H1 (cell line): ENCODE measurements at regions not wholly inside any gene's neighbourhood (a gene's known extent, or its start where the extent isn't known, plus 50 kb on each side); places are given as distances from the start of the nearest gene placed in this dataset.

Source experiments
- CREB1 ChIP-seq: IDR thresholded peaks from 2 replicates; pipeline ENCODE4 v1.6.1; 2012; ENCODE audit warnings: inconsistent platforms
- NRF1 ChIP-seq: IDR thresholded peaks from 2 replicates; pipeline ENCODE4 v1.6.1; 2011; ENCODE audit warnings: mild to moderate bottlenecking, low read depth, low read length, improper control_type of control experiment
- RXRA ChIP-seq: IDR thresholded peaks from 2 replicates; pipeline ENCODE4 v1.6.1; 2011; ENCODE audit warnings: low read depth, mild to moderate bottlenecking, low read length, moderate library complexity; ENCODE audit not compliant: insufficient read depth
- TAF7 ChIP-seq: optimal IDR thresholded peaks from 2 replicates; pipeline ENCODE3; 2011; ENCODE audit warnings: low read depth, mild to moderate bottlenecking, inconsistent platforms, low read length, moderate library complexity, borderline replicate concordance

DNA sequence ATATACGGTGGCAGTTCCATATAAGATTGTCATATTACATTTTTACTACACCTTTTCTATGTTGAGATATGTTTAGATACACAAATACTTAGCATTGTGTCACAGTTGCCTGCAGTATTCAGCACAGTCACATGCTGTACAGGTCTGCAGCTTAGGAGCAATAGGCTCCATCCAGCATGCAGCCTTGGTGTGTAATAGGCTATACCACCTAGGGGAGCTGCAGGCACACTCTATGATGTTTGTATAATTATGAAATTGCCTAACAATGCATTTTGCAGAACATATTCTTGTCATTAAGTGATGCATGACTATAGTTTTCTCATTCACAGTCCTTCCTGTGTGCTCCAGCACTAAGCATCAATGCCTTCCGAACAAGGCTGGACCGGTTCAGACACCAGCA, 133.4 kb downstream of the NDUFA10 start (continued):
- TF ChIP-seq CREB1 (no peak), TAF7 (no peak), NRF1 (no peak), RXRA (no peak)
